Lower leg skin (tissue), 4 donors: ENCODE measurements at regions not wholly inside any gene's neighbourhood (a gene's known extent, or its start where the extent isn't known, plus 50 kb on each side); places are given as distances from the start of the nearest gene placed in this dataset.

ENCODE experiments used
- DNase-seq, 2 donors: peaks; one replicate each; pipeline ENCODE4 v3.0.0-alpha.2; 2019; ENCODE audit warnings: low spot score in 2 of 2
- H3K4me3 ChIP-seq: fragments of 200-600 bp; sonication (generic); 2 replicates; pipeline ENCODE4 v1.5.1; 2017; ENCODE audit warnings: mild to moderate bottlenecking, low read depth; ENCODE audit not compliant: poor library complexity, severe bottlenecking
- CTCF ChIP-seq, 3 donors: fragments of 450-650 bp; IDR thresholded peaks; one replicate each; pipeline ENCODE4 v1.5.1; 2016; ENCODE audit warnings: antibody characterized with exemption in 3 of 3, mild to moderate bottlenecking in 3 of 3, moderate library complexity in 2 of 3
- POLR2A ChIP-seq, 2 donors: fragments of 450-650 bp; IDR thresholded peaks; one replicate each; pipeline ENCODE4 v1.6.1; 2016 to 2017; ENCODE audit warnings: antibody characterized with exemption in 2 of 2, mild to moderate bottlenecking in 1 of 2, moderate library complexity in 1 of 2
- WGBS, 2 donors: methylation state at CpG; one replicate each; pipeline ENCODE4 v1.1.5; 2018; 5-methylcytosine and 5-hydroxymethylcytosine counted together
- intact Hi-C: fragments of 100-400 bp; cut with DNase I; formaldehyde crosslinking; loops from one replicate; pipeline ENCODE4 v1.15.0; 2023; ENCODE audit warnings: low total_unique reads

DNA sequence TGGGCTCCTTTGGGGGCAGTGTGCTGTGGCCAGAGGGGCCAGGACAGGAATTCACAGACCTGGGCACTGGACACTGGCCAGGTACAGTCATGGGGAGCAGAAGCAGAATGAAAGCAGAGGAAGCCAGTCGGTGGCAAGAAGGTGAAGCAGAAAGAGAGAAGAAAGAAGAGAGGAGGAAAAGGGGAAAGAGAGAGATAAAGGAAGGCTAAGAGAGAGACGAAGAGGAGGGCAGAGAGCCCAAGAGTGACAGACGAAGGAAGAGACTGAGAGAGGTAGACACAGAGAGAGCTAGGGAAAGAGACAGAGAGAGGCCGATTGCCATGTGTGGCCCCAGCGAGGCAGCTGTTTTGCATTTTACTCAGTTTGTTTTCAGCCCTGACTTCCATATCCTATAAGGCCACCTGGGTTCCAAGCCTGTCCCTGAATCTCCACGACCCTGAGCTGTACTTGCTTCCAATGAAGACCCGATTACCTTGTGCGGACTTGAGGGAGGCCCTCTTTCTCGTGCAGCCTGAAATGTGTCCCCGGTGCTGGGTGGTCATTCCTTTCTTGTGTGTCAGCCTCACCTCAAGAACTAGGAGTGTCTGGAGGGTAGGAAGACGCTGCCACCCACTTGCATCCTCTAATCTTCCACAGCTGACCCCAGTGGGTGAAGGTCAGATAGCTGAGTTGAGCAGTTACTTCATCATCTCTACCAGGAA, 73.9 kb downstream of the LSM3 start:
- intact Hi-C loops, result loop anchor here (10.0 kb wide), 1 partner anchor 48 kb away; no protein-coding TSS in a partner anchor

DNA sequence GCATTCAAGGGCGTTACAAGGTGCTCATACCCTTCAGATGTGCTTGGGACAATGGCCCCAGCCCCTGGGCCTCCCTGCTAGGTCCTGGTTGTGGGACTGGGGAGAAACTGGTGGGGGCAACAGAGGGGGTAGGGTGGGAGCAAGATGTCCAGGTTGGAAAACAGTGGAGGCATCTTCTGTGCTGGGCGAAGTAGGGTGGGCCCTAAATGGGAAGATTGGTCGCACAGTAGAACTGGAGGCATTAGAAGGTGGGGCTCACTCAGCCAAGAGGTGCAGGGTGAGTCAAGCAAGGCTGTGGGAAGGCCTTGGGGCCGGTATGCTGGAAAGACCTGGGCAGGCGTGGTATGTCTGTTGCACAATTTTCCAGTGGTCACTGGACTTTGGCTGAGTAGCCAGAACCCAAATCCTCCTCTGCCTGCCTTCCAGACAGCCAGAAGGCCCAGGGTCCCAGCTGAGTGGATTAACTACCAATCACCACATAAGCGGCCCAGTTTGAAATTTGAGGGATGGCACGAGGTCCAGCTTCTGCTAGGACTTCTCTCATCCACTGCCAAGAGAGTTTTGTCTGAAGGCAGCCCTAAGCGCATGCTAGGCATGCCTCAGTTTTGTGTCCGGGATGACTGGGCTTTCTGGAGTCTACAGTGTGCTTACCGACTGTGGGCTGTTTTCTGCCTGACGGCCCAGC, 74.5 kb downstream of the LSM3 start:
- no peak for TF ChIP-seq CTCF (IDR thresholded peaks at IDR 0.05)
- no peak for TF ChIP-seq POLR2A (IDR thresholded peaks at IDR 0.05)
- WGBS, 2 donors, result 69 to 78% methylated on average over 11 of the region's 11 CpGs
- intact Hi-C loops, result loop anchor here (10.0 kb wide), 1 partner anchor 48 kb away; no protein-coding TSS in a partner anchor
- no peak overlapping the region for H3K4me3 ChIP-seq
- DNase-seq, result peak; percentile 71 to 90

More for the DNA sequence above, 73.9 kb downstream of the LSM3 start:
- 89 to 96% methylated on average over 11 of the region's 11 CpGs for WGBS, 2 donors
- no peak for DNase-seq
- no peak overlapping the region for H3K4me3 ChIP-seq
- TF ChIP-seq POLR2A (IDR thresholded peaks at IDR 0.05) (no peak), CTCF (IDR thresholded peaks at IDR 0.05) (no peak)

- TF ChIP-seq POLR2A (IDR thresholded peaks at IDR 0.05), result no peak
- no peak for TF ChIP-seq CTCF (IDR thresholded peaks at IDR 0.05)
- H3K4me3 ChIP-seq, result no peak overlapping the region
- DNase-seq, result no peak
- intact Hi-C loops, result loop anchor here (10.0 kb wide), 1 partner anchor 49 kb away; no protein-coding TSS in a partner anchor
- WGBS, 2 donors, result 89% methylated on average over 4 of the region's 4 CpGs
Observed at GRCh38 chr3:14253707-14254382, 75.2 kb downstream of the LSM3 start.

DNA sequence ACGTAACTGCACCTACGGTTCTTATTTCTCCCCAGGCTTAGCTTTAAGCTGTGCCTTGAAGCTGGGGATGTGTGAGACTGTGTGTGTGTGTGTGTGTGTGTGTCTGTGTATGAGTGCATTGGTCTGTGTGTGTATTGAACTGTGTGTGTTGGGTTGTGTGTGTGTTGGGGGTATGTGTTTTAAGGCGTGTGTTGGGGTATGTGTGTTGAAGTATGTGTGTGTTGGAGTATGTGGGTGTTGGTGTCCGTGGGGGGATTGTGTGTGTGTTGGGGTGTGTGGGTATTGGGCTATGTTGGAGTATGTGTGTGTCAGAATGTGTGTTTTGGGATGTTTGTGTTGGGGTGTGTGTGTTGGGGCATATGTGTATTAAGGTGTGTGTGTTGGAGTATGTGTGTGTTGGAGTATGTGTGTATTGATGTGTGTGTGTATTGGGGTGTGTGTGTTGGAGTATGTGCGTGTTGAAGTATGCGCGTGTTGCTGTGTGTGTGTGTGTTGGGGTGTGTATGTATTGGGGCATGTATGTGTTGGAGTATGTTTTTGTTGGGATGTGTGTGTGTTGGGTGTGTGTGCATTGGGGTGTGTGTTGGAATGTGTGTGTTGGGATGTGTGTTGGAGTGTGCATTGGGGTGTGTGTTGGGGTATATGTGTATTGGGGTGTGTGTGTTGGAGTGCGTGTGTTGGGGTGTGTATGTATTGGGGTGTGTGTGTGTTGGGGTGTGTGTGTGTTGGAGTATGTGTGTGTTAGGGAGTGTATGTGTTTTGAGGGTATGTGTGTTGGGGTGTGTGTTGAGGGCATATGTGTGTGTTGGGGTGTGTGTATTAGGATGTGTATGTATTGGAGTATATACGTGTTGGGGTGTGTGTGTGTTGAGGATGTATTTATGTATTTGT, 76.4 kb downstream of the LSM3 start:
- TF ChIP-seq CTCF (IDR thresholded peaks at IDR 0.05) (no peak), POLR2A (IDR thresholded peaks at IDR 0.05) (no peak)
- no peak overlapping the region for H3K4me3 ChIP-seq
- intact Hi-C loops, result loop anchor here (10.0 kb wide), 1 partner anchor 50 kb away; no protein-coding TSS in a partner anchor
- WGBS, 2 donors, result 94% methylated on average over 9 of the region's 9 CpGs
- no peak for DNase-seq

DNA sequence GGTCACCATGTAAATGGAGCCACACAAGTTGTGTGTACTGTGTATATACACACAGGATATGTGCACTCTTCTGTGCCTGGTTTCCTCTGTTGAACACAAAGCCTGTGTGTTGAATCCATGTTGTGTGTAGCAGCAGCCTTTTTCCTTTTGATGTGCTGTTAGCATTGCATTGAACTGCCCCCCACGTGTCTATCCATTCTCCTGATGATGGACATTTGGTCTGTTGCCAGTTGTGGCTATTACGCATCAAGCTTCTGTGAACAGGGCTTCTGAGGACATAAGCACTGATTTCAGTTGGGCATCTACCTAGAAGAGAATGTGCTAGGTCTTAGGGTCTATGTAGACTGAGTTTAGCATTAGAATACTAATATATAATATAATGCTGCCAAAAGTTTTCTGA, 77.4 kb downstream of the LSM3 start:
- 65 to 66% methylated on average over 2 of the region's 2 CpGs for WGBS, 2 donors
- H3K4me3 ChIP-seq, result no peak overlapping the region
- intact Hi-C loops, result loop anchor here (10.0 kb wide), 1 partner anchor 51 kb away; no protein-coding TSS in a partner anchor
- no peak for DNase-seq
- TF ChIP-seq CTCF (IDR thresholded peaks at IDR 0.05), result no peak
- TF ChIP-seq POLR2A (IDR thresholded peaks at IDR 0.05), result no peak
